AG10803 (cell line): ENCODE measurements at regions not wholly inside any gene's neighbourhood (a gene's known extent, or its start where the extent isn't known, plus 50 kb on each side); places are given as distances from the start of the nearest gene placed in this dataset.

Experiments
- DNase-seq: peaks from one replicate; pipeline ENCODE4 v3.0.0; 2010; ENCODE audit warnings: low read depth
- H3K4me3 ChIP-seq: 2 replicates; pipeline ENCODE4 v1.5.1; 2011; ENCODE audit warnings: mild to moderate bottlenecking, low read length, control low read depth
- TF ChIP-seq, protein P1 (sequence below): conservative IDR thresholded peaks from 2 replicates; pipeline ENCODE4 v1.5.1; 2011; ENCODE audit warnings: mild to moderate bottlenecking, low read length, control low read depth, inconsistent platforms

DNA sequence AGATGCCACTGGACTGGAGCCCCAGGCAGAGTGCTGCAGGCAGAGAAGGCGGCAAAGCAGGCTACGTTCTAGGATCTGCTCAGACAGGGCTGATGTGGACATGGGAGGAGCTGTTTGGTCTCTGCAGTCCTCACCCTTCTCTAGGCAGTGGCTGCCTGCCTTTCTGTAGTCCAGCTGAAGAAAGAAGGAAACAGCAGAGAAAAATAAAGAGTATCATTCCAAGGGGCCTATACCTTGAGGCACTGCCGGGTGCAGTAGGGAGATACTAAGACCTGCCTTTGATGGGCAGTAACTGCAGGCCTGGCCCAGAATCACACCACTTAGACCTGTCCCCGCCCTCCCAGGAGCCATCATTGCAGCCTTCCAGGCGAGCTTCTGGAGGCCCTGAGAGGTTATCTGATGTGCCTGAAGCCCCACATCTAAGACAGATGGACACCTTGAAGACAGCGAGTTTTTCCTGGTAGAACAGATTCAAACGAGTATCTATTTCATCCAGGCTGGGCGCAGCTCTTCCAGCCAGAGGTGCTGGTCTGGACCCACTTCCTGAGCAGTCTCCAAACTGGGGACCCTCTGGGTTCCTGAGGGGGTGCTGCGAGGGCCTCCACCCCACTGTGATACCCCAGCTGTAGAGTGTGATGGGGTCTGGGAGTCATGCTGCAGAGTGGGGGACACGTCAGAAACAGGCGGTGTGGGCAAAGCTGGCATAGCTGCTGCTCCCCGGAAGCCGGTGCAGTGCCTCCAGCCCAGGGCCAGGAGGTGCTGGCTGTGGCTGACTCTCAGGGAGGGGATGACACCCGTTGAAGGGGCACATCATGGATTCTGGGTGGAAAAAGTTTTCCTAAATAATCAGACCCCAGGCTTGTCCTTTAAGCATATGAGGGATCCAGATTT, 87.3 kb upstream of the OTOS start:
- TF ChIP-seq, protein P1, sequence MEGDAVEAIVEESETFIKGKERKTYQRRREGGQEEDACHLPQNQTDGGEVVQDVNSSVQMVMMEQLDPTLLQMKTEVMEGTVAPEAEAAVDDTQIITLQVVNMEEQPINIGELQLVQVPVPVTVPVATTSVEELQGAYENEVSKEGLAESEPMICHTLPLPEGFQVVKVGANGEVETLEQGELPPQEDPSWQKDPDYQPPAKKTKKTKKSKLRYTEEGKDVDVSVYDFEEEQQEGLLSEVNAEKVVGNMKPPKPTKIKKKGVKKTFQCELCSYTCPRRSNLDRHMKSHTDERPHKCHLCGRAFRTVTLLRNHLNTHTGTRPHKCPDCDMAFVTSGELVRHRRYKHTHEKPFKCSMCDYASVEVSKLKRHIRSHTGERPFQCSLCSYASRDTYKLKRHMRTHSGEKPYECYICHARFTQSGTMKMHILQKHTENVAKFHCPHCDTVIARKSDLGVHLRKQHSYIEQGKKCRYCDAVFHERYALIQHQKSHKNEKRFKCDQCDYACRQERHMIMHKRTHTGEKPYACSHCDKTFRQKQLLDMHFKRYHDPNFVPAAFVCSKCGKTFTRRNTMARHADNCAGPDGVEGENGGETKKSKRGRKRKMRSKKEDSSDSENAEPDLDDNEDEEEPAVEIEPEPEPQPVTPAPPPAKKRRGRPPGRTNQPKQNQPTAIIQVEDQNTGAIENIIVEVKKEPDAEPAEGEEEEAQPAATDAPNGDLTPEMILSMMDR: no peak
- DNase-seq: no peak
- no peak overlapping the region for H3K4me3 ChIP-seq

DNA sequence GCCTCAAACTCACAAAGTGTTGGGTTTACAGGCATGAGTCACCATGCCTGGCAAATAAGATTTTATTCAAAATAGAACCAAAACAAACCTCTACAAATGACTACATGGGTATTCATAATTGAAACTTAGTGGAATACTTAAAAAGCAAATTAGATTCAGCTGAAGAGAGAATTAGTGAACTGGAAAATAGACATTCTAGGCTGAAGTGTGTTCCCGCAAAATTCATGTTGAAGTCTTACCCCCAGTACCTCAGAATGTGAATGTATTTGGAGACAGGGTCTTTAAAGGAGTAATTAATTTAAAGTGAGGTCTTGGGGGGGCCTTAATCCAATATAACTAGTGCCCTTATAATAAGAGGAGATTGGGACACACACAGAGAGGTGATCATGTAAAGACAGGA, 88.5 kb upstream of the OTOS start:
- no peak overlapping the region for H3K4me3 ChIP-seq
- TF ChIP-seq, protein P1: no peak
- no peak for DNase-seq

DNA sequence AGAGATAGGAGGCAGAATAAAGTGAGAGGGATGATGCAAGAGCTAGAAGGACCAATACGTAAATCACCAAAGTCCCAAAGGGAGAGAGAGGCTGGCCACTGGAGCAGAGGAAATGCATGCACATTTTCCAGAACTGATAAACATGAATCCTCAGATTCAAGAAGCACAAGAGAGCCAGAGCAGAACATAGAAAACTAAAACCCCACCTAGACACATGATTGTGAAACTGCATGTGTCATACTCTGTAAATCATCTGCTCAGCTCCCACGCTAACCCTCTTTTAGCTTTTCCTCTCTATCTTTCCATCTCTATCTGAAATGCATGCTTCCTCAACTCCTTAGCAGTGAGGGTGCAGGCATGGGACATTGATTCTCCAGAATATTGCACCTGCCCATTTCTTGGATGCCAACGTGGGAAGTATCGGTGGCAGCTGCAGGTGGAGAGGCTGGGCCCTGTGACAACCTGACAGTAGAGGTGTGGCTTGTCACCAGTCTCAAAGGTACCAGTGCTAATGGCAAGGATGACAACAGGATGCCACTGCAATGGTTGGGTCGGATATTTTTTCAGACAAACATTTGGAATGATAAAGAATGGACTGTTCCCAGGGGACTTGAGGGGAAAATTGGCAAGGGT, 89.3 kb upstream of the OTOS start:
- DNase-seq: peak; percentile 20

DNA sequence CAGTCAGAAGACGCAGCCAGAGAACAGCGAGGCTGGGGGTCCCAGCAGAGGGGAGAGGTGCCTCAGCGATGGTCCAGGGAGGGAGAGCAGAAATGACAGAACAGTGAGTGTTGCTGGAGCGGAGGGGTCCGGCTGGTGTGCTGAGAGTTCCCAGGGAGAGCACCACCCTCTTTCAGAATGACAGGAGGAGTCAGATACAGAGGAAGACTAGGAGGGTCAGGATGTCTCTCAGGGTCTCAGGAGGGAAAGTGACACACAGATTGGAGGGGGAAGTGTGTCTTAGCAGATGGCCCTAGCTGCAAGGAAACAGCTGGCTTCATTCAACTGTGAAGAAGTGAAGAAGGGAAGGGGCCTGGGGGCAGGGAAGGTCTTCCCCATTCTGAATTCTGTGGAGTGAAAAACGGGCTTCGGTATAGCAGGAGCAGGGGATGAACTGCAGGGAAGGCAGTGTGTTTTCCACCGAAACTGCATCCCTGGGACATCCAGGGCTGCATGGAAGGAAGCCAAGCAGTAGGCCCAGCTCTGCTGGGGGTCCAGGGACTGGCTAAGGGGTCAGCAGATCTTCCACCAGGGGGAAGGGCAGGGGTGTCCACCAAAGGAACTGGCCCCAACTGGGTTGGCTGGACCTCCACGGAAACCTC, 90.0 kb upstream of the OTOS start:
- no peak for DNase-seq
- H3K4me3 ChIP-seq: no peak overlapping the region
- TF ChIP-seq, protein P1: no peak

More for the DNA sequence above, 89.3 kb upstream of the OTOS start:
- TF ChIP-seq, protein P1: no peak
- H3K4me3 ChIP-seq: no peak overlapping the region

DNA sequence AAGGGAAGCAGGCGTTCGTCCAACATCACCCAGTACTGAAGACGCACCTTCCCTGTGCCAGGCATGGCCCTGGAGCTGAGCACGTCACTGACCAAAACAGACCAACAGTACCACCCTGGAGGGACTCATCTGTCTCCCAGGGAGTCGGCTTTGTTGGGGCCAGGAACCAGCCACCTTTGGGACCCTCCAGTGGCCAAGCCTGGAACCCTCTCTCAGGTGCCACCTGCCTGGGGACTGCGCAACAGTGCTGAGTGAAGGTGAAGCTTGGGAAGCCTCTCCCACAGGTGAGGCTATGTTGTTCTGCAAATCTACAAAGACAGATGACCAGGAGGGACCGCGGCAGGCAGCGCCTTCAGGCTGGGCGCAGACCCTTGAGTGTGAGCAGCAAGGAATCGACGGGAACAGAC, 91.4 kb upstream of the OTOS start:
- no peak for DNase-seq
- H3K4me3 ChIP-seq: no peak overlapping the region
- TF ChIP-seq, protein P1: no peak

DNA sequence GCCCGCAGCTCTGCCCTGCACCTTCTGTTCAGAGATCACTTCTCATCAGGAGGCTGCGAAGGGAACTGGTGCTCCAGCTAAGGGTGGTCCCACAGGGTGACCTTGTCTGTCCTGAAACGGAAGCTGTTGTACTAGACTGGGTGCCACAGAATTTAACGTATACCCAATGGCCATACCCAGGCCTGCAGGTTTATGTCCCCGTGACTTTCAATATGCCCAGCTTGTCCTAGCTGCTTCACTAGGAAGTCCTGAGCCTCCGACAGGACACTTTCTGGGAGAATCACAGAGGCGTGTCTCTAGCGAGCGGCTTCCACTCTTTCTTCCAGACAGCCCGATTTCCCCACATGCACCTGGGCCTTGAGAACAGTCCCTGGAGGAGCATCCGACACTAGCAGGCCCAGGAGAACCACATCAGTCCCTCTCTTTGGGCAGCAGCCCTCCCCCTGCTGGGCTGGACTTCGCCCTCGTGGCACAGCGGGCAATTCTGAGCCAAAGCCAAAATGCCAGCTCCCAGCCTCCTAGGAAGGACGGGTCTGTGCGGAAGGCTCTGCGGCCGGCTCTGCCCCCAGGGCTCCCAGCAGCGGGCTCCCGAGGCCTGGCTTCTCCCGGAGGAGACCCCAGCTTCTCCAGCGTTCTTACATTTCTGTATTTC, 91.9 kb upstream of the OTOS start:
- no peak overlapping the region for H3K4me3 ChIP-seq
- DNase-seq: no peak
- TF ChIP-seq, protein P1: no peak
